NCI-H1694 treated with DMSO at 0.1 percent for 48 hours (cell line): ENCODE measurements at regions not wholly inside any gene's neighbourhood (a gene's known extent, or its start where the extent isn't known, plus 50 kb on each side); places are given as distances from the start of the nearest gene placed in this dataset.
"Not testable (repeated sequence)": the region's sequence is repeated elsewhere in the genome, so short reads cannot be mapped to it uniquely, and the experiment has no call there.

ENCODE experiments used
- DNase-seq: peaks from one replicate; lab custom pipeline; 2025; lab: John Stamatoyannopoulos, UW

DNA sequence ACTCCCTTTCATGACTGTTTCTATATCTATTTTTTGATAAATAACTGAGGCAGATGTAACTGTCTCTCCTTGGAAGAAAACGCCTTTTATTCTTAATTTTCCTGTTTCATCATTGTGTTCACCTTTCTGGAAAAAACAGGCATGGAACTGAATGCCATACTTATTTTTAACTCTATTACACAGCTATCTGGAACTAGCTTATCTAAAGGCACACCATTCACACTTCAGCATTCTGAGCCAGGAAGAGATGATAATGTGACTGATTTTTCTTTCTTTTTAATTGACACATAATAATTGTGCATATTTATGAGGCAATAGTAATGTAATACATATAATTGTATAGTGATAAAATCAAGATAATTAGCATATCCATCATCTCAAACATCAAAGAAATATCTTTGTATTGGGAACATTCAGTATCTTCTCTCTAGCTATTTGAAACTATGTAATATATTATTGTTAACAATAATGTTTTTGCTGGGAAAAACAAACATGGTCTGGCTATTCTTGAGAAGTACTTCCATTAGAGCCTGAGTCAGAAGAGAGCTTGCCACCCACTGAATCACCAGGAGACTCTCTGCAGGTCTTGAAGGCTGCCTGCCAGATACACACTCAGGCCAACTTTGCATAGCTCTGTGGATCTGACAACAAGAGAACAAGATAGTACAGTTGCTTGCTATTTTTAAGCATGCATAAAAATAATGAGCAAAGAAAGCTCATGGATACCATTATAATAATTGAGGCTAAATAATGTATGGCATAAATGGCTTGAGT lies 501.0 kb upstream of the EDIL3 start:
- DNase-seq = no peak

- DNase-seq = no peak
Observed at GRCh38 chr5:84881737-84882136, 497.1 kb upstream of the EDIL3 start.

DNA sequence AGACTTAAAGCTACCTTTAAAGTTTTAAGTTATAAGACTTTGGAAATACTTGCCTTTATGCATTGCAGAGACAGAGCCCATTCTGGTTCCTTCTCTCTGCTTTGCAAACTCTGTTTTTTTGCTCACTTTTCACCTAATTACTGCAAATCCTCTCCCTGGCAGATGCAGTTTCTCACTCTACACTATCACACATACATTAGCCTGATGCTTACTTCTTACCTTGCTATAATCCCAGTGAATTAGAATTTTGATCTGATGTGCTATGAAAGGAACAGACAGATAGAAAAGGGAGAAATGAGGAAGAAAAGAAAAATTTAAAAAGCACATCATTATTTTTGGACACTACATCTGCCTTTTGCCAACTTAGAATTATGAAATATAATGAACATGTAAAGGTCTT lies 489.5 kb upstream of the EDIL3 start:
- no peak for DNase-seq

GRCh38 chr5:84872768-84873167 lies 488.1 kb upstream of the EDIL3 start:
- DNase-seq = no peak

DNA sequence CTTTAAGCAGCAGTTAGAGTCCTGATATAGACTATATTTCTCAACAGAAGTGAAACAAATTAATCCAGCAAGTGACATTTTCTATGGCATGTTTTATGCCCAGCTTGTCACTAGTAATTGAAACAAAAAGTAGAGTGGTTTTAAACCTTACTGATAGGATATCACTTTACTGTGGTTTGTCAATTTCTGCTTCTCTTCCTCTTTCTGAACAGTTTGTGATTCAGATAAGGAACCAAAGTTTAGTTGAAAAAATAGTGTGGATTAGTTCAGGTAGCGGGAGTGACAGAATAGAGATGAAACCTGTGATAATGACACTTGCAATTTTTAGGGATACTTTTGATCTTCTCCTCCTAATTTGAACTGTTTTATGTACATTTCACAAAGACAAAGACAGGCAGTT lies 485.7 kb upstream of the EDIL3 start:
- no peak for DNase-seq

GRCh38 chr5:84869675-84870074 lies 485.0 kb upstream of the EDIL3 start:
- DNase-seq = no peak

GRCh38 chr5:84863936-84864335 lies 479.3 kb upstream of the EDIL3 start:
- DNase-seq = not testable (repeated sequence)

DNA sequence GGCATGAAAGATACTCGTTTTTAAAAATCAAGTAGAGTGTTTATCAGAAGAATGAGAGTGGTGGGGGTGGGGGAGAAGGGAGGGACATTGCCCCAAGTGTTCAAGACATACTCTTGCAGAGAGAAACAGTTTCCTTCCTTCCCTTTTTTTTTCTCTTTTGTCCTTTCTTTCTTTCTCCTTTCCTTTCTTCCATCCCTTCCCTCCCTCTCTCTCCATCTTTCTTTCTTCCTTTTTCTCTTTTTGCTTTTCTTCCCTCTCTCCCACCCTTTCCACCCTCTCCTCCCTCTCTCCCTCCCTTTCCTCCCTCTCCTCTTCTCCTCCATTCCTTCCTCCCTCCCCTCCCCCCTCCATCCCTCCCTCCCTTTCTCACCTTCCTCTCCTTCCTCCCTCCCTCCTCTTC lies 478.3 kb upstream of the EDIL3 start:
- DNase-seq = no peak

DNA sequence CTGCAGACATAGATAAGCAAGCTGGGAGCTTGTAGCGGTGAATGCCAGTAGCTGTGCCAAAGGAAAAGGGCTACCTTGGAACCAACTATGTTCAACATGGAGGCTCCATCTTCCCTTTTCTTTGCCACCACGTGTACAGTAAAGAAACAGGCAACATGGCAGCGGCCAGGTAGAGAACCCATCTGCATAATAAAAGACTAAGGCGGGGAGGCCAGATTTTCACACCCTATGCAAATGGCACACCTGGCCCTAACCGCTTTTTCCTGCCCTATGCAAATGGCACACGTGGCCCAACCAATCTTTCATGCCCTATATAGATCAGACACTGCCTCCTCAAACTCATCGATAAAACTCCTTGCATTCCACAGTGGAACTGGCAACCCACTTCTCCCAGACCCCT lies 477.5 kb upstream of the EDIL3 start:
- no peak for DNase-seq

DNA sequence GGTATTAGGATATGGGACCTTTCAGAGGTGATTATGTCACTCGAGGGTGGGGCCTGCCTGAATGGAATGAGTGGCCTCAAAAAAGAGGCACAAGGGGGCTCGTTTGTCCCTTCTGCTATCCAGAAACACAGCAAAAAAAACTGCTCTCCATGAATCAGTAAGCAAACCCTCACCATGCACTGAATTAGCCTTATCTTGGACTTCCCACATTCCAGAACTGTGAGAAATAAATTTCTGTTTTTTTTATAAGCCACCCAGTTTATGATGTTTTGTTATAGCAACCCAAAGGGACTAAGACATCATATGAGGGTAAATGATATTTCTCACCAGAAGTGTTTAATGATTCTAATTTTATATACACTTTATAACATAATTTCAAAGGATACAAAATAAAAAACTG lies 476.6 kb upstream of the EDIL3 start:
- DNase-seq = no peak

DNA sequence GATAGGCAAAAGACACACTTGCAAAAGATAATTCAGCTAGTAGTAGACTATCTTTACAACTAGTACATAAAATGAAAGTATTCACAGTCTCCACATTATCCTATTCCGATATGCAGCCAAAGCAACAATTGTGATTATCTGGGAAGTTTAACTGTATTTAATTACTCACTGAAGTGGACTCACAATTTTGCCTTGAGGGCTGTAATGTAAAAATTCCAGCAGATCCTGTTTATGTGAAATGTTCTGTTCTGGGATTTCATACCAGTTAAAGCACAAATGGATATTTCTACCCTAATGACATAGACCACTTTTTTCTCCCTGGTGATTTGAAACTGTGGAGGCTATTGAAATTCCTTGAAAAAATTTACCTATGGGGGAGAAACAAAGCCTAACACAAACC lies 474.4 kb upstream of the EDIL3 start:
- DNase-seq = no peak

DNA sequence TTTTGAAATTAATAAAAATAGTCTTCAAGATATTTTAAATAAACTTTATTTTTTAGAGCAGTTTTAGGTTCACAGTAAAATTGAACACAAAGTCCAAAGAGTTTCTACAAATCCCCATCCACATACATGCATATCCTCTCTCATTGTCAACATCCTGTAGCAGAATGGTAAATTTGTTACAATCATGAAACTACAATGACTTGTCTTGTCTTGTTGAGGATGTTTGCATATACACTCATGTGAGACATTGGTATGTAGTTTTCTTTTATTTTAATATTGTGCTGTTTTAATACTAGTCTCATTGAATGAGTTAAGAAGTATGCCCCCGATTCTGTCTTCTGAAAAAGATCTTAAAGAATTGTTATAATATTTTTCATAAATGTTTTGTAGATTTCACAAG lies 447.0 kb upstream of the EDIL3 start:
- no peak for DNase-seq

GRCh38 chr5:84830265-84830664 lies 445.6 kb upstream of the EDIL3 start:
- DNase-seq = no peak

DNA sequence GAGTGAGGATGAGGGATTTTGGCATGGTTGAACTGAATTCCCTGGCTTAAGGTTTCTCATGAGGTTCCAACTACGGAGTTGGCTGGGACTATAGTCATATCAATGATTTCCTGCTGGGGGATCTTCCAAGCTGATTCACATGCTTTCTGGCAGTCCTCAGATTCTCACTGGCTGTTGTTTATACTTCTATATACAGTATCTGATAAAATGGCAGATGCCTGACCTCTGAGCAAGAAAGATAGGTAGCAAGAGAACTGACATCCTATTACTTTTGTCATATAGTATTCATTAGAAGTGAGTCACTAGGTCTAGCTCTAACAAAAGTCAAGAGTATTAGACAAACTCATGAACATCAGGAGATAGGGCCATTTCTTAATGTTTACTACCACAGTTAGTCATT lies 440.9 kb upstream of the EDIL3 start:
- no peak for DNase-seq

DNA sequence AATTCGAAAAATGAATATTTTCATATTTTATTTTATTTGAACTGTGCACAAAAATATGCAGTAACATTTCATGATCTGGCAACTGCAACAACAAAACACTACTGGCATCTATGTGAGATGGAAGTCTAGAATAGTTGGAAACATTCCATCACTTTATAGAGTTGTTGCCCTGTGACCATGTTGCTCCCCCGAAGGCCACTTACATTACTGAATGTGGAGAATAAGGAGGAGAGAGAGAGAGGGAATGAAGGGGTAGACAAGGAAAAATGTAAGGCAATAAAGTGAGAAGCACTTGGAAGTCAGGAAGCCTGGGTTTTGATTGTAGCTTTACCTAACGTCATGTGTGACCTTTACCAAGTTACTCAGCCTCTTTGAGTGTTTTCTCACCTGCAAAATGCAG lies 437.2 kb upstream of the EDIL3 start:
- DNase-seq = no peak

DNA sequence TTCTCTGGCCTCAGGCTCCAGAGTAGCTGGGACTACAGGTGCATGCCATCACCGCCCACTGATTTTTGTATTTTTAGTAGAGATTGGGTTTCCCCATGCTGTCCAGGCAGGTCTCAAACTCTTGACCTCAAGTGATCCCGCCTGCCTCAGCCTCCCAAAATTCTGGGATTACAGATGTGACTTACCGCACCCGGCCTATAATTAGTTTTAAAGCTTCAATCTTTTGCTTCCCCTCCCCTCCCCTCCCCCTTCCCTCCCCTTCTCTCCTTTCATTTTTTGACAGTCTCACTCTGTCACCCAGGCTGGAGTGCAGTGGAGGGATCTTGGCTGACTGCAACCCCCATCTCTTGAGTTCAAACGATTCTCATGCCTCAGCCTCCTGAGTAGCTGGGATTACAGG lies 433.3 kb upstream of the EDIL3 start:
- DNase-seq = no peak

- DNase-seq = no peak
Observed at GRCh38 chr5:84816746-84817547, 432.3 kb upstream of the EDIL3 start.

GRCh38 chr5:84816160-84816559 lies 431.5 kb upstream of the EDIL3 start:
- no peak for DNase-seq

DNA sequence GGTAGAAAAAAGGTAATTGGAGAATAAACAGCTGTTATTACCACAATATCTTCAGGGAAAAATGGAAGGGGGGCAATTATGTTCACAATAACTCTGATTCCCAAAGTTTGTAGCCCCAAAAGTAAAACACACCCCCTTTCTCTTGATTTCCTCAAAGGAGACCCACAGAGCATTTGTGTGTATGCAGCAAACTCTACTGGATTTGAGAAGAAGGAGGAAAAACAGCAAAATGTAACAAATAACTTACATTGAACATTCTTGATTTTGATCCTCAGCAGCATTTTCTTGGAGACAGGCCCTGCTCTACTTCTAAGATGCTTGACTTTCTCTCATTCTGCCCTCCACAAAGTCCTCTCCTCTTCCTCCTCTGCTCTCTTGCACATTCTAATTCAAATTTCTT lies 420.8 kb upstream of the EDIL3 start:
- no peak for DNase-seq

DNA sequence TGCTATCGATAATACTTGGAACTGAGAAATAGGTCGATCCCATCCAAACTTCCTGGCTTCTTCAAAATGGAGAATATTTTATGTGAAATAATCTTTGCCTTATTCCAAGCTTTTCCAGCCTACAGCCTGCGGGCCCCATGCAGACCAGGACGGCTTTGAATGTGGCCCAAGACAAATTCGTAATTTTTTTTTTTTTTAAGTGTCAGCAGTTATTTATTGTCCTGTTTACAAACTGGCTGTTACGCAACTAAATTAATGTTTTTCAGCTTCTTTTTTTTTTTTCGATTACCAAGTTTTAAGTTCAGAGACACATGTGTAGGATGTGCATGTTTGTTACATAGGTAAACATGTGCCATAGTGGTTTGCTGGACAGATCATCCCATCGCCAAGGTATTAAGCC lies 411.7 kb upstream of the EDIL3 start:
- DNase-seq = no peak

GRCh38 chr5:84794486-84795035 lies 409.9 kb upstream of the EDIL3 start:
- no peak for DNase-seq

- DNase-seq = no peak
Observed at GRCh38 chr5:84791730-84792129, 407.1 kb upstream of the EDIL3 start.

DNA sequence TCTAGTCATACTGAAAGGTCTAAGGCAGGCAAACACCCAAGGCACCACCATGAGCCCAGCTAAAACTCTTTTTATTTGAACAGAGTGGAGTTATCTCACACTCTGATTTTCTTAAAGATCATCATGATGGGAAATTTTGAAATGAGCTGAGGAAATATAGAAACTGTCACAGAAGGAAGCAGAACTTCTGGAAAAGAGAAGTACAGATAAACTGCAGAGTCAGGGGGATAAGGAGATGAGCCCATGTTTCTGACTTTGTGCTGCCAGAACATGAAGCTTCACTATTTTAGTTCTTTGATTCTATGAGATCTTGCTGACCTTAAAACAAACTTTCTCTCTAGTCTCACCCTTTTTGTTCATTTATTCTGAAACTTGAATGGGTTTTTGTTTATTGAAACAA lies 406.5 kb upstream of the EDIL3 start:
- DNase-seq = no peak
